Loucy (cell line): ENCODE measurements at regions not wholly inside any gene's neighbourhood (a gene's known extent, or its start where the extent isn't known, plus 50 kb on each side); places are given as distances from the start of the nearest gene placed in this dataset.

Source experiments
- H2AFZ ChIP-seq: fragments of 200-600 bp; sonication (generic); 2 replicates; pipeline ENCODE4 v1.6.0; 2016; ENCODE audit warnings: antibody characterized with exemption, mild to moderate bottlenecking, low read length, moderate library complexity
- H3F3A ChIP-seq: fragments of 200-600 bp; 2 replicates; pipeline ENCODE4 v1.6.0; 2016; ENCODE audit warnings: antibody characterized with exemption, low read depth, mild to moderate bottlenecking
- H3K27me3 ChIP-seq: fragments of 200-600 bp; sonication (generic); 2 replicates; pipeline ENCODE4 v1.6.1; 2014; ENCODE audit warnings: low read length, mild to moderate bottlenecking; ENCODE audit not compliant: insufficient read depth, poor library complexity, severe bottlenecking
- H3K36me3 ChIP-seq: fragments of 200-600 bp; sonication (generic); 2 replicates; pipeline ENCODE4 v1.6.1; 2016; ENCODE audit warnings: low read length; ENCODE audit not compliant: insufficient read depth
- H3K4me1 ChIP-seq: fragments of 200-600 bp; sonication (generic); 2 replicates; pipeline ENCODE4 v1.5.1; 2014; ENCODE audit warnings: low read length, mild to moderate bottlenecking; ENCODE audit not compliant: insufficient read depth, poor library complexity, severe bottlenecking
- H3K4me2 ChIP-seq: fragments of 200-600 bp; sonication (generic); 2 replicates; pipeline ENCODE4 v1.6.0; 2014; ENCODE audit warnings: antibody characterized with exemption, low read length, low read depth, mild to moderate bottlenecking; ENCODE audit not compliant: poor library complexity, severe bottlenecking
- H3K4me3 ChIP-seq: fragments of 200-600 bp; sonication (generic); 2 replicates; pipeline ENCODE4 v1.5.1; 2014; ENCODE audit warnings: low read length, mild to moderate bottlenecking, mixed read lengths; ENCODE audit not compliant: poor library complexity, severe bottlenecking
- H3K79me2 ChIP-seq: fragments of 200-600 bp; sonication (generic); 2 replicates; pipeline ENCODE4 v1.6.1; 2014; ENCODE audit warnings: low read length; ENCODE audit not compliant: insufficient read depth
- H3K9ac ChIP-seq: fragments of 200-600 bp; sonication (generic); 2 replicates; pipeline ENCODE4 v1.6.0; 2014; ENCODE audit warnings: mild to moderate bottlenecking, low read depth, low read length, moderate library complexity; ENCODE audit not compliant: poor library complexity, severe bottlenecking
- H3K9me2 ChIP-seq: fragments of 200-600 bp; sonication (generic); replicated peaks from 2 replicates; pipeline ENCODE4 v1.6.1; 2016; ENCODE audit warnings: low read depth, low read length, mixed read lengths
- H3K9me3 ChIP-seq: fragments of 200-600 bp; sonication (generic); 2 replicates; pipeline ENCODE4 v1.6.1; 2014; ENCODE audit warnings: mild to moderate bottlenecking, antibody characterized with exemption, low read length, low read depth; ENCODE audit not compliant: insufficient read depth
- H4K20me1 ChIP-seq: fragments of 200-600 bp; sonication (generic); 2 replicates; pipeline ENCODE4 v1.6.0; 2014; ENCODE audit warnings: antibody characterized with exemption, low read length, mild to moderate bottlenecking; ENCODE audit not compliant: insufficient read depth, poor library complexity, severe bottlenecking
- EZH2phosphoT487 ChIP-seq: fragments of 200-600 bp; IDR thresholded peaks from 2 replicates; pipeline ENCODE4 v1.6.1; 2018; ENCODE audit warnings: antibody characterized with exemption, mild to moderate bottlenecking, moderate library complexity, borderline replicate concordance
- TF ChIP-seq, protein P1 (sequence below): fragments of 200-600 bp; sonication (generic); conservative IDR thresholded peaks from 2 replicates; pipeline ENCODE4 v1.5.1; 2014; ENCODE audit warnings: mild to moderate bottlenecking, antibody characterized with exemption, low read length

- Histone ChIP-seq H3K36me3 (no peaks in the 10 kb centered on the region), H4K20me1 (no peaks in the 10 kb centered on the region), H3K4me3 (no peak overlapping the region), H3K27me3 (no peaks in the 10 kb centered on the region), H3K4me2 (no peak overlapping the region), H2AFZ (no peak overlapping the region), H3K4me1 (no peaks in the 10 kb centered on the region), H3K9me3 (no peaks in the 10 kb centered on the region), H3F3A (no peaks in the 10 kb centered on the region), H3K9me2 (no peaks in the 10 kb centered on the region), H3K9ac (no peak overlapping the region), H3K79me2 (no peaks in the 10 kb centered on the region)
- TF ChIP-seq, protein P1, sequence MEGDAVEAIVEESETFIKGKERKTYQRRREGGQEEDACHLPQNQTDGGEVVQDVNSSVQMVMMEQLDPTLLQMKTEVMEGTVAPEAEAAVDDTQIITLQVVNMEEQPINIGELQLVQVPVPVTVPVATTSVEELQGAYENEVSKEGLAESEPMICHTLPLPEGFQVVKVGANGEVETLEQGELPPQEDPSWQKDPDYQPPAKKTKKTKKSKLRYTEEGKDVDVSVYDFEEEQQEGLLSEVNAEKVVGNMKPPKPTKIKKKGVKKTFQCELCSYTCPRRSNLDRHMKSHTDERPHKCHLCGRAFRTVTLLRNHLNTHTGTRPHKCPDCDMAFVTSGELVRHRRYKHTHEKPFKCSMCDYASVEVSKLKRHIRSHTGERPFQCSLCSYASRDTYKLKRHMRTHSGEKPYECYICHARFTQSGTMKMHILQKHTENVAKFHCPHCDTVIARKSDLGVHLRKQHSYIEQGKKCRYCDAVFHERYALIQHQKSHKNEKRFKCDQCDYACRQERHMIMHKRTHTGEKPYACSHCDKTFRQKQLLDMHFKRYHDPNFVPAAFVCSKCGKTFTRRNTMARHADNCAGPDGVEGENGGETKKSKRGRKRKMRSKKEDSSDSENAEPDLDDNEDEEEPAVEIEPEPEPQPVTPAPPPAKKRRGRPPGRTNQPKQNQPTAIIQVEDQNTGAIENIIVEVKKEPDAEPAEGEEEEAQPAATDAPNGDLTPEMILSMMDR: no peak
- no peak for TF ChIP-seq EZH2phosphoT487
Measured at GRCh38 chr5:20331826-20332225, 343.8 kb upstream of the CDH18 start.

GRCh38 chr5:20323323-20323722, 335.3 kb upstream of the CDH18 start:
- H2AFZ ChIP-seq: no peak overlapping the region
- H3K4me1 ChIP-seq: no peaks in the 10 kb centered on the region
- no peaks in the 10 kb centered on the region for H3F3A ChIP-seq
- no peaks in the 10 kb centered on the region for H3K79me2 ChIP-seq
- TF ChIP-seq EZH2phosphoT487: no peak
- TF ChIP-seq, protein P1: no peak
- no peak overlapping the region for H3K4me3 ChIP-seq
- no peaks in the 10 kb centered on the region for H3K9me3 ChIP-seq
- no peaks in the 10 kb centered on the region for H3K36me3 ChIP-seq
- no peaks in the 10 kb centered on the region for H4K20me1 ChIP-seq
- H3K4me2 ChIP-seq: no peak overlapping the region
- no peaks in the 10 kb centered on the region for H3K27me3 ChIP-seq
- no peaks in the 10 kb centered on the region for H3K9me2 ChIP-seq
- H3K9ac ChIP-seq: no peak overlapping the region

- H3K4me2 ChIP-seq: no peak overlapping the region
- no peak for TF ChIP-seq EZH2phosphoT487
- TF ChIP-seq, protein P1: no peak
Measured at GRCh38 chr5:20307391-20307790, 319.4 kb upstream of the CDH18 start.

More at GRCh38 chr5:20307391-20307790, 319.4 kb upstream of the CDH18 start:
- Histone ChIP-seq H3F3A (no peaks in the 10 kb centered on the region), H3K4me1 (no peaks in the 10 kb centered on the region), H3K79me2 (no peaks in the 10 kb centered on the region), H4K20me1 (no peaks in the 10 kb centered on the region), H3K9me2 (no peaks in the 10 kb centered on the region), H3K4me3 (no peak overlapping the region), H3K9ac (no peak overlapping the region), H3K36me3 (no peaks in the 10 kb centered on the region), H3K9me3 (no peaks in the 10 kb centered on the region), H2AFZ (no peak overlapping the region), H3K27me3 (no peaks in the 10 kb centered on the region)
